HG03342 (cell line): ENCODE measurements at regions not wholly inside any gene's neighbourhood (a gene's known extent, or its start where the extent isn't known, plus 50 kb on each side); places are given as distances from the start of the nearest gene placed in this dataset.

Experiments used
- ATAC-seq: cut with Tn5 transposase; IDR thresholded peaks from one replicate; pipeline ENCODE4 v1.9.1; 2021; ENCODE audit warnings: mild to moderate bottlenecking, moderate library complexity; ENCODE audit not compliant: unreplicated experiment

DNA sequence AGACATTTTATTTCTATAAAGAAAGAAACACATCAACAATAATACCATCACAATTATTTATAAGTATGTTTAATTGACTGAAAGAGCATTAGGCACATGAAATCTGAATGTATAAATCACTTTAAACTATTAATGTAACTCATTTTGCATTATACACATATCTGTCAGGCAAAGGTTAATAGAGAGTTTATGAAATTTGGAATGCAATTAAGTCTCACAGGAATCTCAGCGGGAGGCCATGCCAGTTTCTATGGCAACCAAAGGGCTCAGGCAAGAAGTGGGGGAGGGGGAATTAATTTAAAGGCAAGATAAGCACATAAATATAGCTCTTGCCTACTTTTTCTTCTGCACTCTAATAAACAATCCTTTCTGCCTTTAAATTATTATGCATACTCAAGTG is 152.6 kb downstream of the SLC16A9 start:
- no peak for ATAC-seq

- no peak for ATAC-seq
Measured at GRCh38 chr10:59553162-59553900, 156.3 kb downstream of the SLC16A9 start.

- no peak for ATAC-seq
Measured at GRCh38 chr10:59550061-59550460, 159.6 kb downstream of the SLC16A9 start.

- no peak for ATAC-seq
Measured at GRCh38 chr10:59538623-59539022, 171.0 kb downstream of the SLC16A9 start.

DNA sequence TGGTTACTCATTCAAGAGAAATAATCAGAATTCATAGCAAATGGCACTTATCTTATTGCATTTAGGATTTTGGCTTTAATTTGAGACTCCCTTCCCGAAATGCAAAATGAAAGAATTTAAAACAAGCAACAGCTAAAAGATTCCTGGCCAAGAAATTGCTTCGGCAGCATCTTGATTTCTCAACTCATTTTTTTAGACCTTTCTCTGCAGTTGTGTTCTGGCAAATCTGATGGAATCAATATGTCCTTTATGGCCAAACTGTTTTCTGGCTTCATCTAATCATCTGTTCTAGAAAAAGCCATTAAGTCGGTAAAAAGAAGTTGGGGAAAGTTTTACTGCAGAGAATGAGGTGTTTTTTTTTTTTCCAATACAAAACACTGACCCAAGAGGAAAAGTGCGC is 172.1 kb downstream of the SLC16A9 start:
- ATAC-seq: no peak

- ATAC-seq: no peak
Measured at GRCh38 chr10:59536167-59537014, 173.3 kb downstream of the SLC16A9 start.

DNA sequence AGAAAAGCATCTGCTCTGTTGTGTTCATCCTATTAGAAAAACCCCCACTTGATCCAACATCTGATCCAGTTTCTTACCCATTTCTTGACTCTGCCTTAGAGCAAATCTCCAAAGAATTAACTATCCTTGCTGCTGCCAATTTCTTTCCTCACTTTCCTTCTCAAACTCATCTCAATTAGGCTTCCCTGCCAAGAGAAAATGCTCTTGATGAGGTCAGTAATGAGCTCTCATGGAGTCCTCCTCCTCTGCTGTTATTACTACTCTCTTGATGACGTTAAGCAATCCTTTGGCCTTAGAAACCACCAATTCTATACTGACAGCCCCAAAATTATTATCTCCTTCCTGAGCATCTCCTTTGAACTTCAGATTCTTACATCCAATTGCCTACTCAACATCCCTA is 162.0 kb upstream of the FAM13C start:
- ATAC-seq: no peak

DNA sequence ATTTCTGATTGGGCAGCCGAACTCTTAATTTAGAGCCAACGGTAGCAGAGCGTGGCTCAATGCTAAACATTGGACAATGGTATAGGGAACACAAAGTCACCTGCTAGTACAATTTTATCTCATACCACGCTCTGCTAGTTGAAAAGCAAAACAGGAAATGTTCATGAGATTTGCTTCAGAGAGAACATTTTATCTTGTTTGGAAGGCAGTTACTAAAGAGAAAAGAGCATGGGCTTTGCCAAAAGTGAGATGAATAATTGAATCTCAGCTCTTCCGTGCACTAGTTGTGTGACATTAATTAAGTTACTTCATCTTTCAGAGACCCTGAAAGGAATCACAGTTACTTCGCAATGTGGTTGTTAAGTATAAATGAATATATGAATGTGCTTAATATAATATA is 161.5 kb upstream of the FAM13C start:
- ATAC-seq: no peak

DNA sequence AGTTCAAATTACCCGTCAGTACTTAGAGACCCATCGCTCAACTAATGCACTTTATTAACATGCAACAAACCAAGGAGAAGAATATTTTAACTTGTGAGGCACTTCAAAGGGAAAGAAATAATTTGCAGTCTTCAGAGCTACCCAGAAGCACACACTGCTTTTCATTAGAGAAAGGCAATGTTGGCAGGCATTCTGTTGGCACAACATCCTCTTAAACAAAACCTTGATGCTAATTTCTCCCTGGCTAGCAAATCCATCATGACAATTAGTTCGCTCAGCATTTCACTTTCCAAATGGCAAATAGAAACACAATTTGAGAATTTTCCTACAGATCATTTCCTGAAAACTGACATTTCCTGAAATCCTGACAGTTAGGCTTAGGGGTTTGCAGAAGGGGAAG is 155.6 kb upstream of the FAM13C start:
- no peak for ATAC-seq

DNA sequence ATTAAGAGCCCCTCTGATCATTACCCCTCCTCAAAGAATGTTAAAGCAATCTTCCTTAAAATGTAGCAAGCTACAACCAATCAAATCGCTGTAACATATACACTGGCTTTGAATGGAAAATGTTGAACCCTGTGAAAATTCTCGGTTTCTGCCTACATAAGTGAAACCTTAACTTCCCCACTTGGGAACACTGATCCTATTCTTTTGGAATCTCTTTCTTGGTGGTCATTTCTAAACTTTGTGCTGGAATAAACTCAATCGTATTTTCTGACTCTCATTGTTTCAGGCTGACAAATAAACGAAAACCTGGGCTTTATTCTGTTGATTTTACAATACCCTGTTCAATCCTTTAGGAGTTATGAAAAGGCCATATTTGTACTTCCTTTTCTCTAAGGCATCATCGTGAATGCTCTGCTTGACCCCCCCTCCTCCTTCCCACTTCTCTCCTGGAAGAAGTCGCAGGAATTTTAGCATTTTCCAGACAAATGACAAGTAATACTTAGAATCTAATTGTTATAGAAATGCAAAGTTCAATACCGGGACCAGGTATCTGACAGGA is 155.1 kb upstream of the FAM13C start:
- no peak for ATAC-seq

GRCh38 chr10:59513558-59513957 is 151.2 kb upstream of the FAM13C start:
- ATAC-seq: no peak

GRCh38 chr10:59512951-59513350 is 150.6 kb upstream of the FAM13C start:
- no peak for ATAC-seq

DNA sequence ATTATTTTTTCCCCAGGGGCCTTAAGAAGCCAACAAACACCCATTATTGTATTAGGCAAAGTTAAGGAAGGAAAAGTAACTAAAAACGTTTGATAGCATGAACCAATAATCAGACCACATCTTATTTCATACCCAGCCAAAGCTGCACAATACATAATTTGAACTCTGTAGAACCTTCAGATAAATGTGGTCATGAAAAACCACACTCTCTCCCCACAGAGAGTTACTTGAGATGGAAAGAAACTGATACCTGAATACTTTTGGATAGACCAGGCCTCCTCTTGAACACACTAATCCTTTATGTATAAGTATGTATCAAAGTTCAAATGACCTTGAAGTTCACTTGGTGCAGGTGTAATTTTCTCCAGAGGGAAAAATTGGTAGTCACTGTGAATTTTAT is 146.6 kb upstream of the FAM13C start:
- ATAC-seq: no peak

DNA sequence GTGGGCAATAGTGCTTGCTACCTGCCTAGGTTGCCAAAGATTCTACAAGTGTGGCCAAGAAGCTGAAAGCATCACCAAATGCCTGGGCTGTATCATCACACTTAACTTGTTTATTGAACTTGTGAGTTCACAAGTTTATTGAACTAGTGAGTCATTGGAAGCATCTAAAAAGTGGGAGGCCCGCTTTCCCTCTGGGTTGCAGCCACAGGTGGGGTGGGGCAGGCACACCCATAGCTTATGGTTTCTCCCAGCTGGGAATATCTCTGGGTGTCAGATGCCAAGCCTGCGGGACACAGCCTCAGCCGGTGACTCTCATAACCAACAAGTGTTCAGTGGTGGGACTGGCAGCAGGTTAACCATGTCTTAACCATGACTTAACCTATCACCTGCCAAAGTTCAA is 145.9 kb upstream of the FAM13C start:
- ATAC-seq: no peak

- no peak for ATAC-seq
Measured at GRCh38 chr10:59505926-59506325, 143.6 kb upstream of the FAM13C start.

GRCh38 chr10:59499460-59499859 is 137.1 kb upstream of the FAM13C start:
- ATAC-seq: no peak

GRCh38 chr10:59493017-59493416 is 130.7 kb upstream of the FAM13C start:
- no peak for ATAC-seq

- ATAC-seq: no peak
Measured at GRCh38 chr10:59479426-59479825, 117.1 kb upstream of the FAM13C start.

DNA sequence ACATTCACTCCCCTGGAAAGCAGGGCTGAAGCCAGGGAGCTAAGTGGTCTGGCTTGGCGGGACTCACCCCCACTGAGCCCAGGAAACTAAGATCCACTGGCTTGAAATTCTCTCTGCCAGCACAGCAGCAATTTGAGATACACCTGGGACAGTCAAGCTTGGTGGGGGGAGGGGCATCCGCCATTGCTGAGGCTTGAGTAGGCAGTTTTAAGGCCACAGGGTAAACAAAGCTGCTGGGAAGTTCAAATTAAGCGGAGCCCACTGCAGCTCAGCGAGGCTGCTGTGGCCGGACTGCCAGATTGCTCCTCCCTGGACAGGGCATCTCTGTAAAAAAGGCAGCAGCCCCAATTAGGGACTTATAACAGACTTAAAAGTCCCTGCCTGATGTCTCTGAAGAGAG is 108.2 kb upstream of the FAM13C start:
- ATAC-seq: no peak

GRCh38 chr10:59465088-59465487 is 102.7 kb upstream of the FAM13C start:
- ATAC-seq: no peak

GRCh38 chr10:59464483-59464882 is 102.1 kb upstream of the FAM13C start:
- no peak for ATAC-seq

DNA sequence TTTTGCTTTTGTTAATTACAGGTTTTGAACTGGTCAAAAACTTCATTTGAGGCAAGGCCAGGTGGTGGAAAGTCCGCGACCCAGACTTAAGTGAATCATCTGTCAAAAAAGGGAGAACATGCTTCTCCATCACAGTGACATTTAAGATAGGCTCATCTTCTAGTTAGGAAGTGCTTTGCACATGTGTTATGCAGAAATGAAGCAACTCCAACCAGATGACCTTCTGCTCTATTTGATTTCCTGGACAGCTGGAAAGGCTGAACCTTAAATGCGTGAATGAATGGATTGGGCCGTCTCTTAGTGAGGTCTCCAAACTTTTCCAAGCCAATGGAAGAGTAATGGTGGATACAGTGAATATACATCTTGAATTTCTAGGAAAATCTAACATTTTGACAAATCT is 101.6 kb upstream of the FAM13C start:
- ATAC-seq: no peak
